Testis (tissue), 2 donors: ENCODE measurements at regions not wholly inside any gene's neighbourhood (a gene's known extent, or its start where the extent isn't known, plus 50 kb on each side); places are given as distances from the start of the nearest gene placed in this dataset.

Source experiments
- DNase-seq: peaks from one replicate; pipeline ENCODE4 v3.0.0-alpha.2; 2019
- H3K27ac ChIP-seq, 2 donors: fragments of 200-600 bp; sonication (generic); one replicate each; pipeline ENCODE4 v1.5.1; 2019
- H3K27me3 ChIP-seq: fragments of 200-600 bp; sonication (generic); one replicate; pipeline ENCODE4 v1.5.1; 2019
- H3K36me3 ChIP-seq: fragments of 200-600 bp; sonication (generic); one replicate; pipeline ENCODE4 v1.5.1; 2017; ENCODE audit warnings: low read depth; ENCODE audit errors: missing control alignments
- H3K4me1 ChIP-seq: fragments of 200-600 bp; sonication (generic); one replicate; pipeline ENCODE4 v1.5.1; 2019
- H3K4me3 ChIP-seq, 2 donors: fragments of 200-600 bp; sonication (generic); one replicate each; pipeline ENCODE4 v1.5.1; 2017 to 2019
- H3K9me3 ChIP-seq: fragments of 200-600 bp; sonication (generic); one replicate; pipeline ENCODE4 v1.5.1; 2017
- CTCF ChIP-seq, 3 experiments: fragments of 450-650 bp in 2 of 3; fragments of 200-600 bp in 1 of 3; sonication (generic) in 1 of 3; IDR thresholded peaks; one replicate each; pipeline ENCODE4 v1.5.1; 2016 to 2019; ENCODE audit warnings: antibody characterized with exemption in 3 of 3, mild to moderate bottlenecking in 2 of 3, moderate library complexity in 1 of 3
- POLR2A ChIP-seq: fragments of 450-650 bp; IDR thresholded peaks from one replicate; pipeline ENCODE4 v1.6.1; 2017; ENCODE audit warnings: antibody characterized with exemption, mild to moderate bottlenecking, moderate library complexity
- WGBS, 2 donors: methylation state at CpG; one replicate each; pipeline ENCODE4 v1.1.5; 2018; 5-methylcytosine and 5-hydroxymethylcytosine counted together
- intact Hi-C: fragments of 100-400 bp; cut with DNase I; formaldehyde crosslinking; loops from one replicate; pipeline ENCODE4 v1.15.1; 2023; ENCODE audit warnings: low total_unique reads

- no peaks in the 10 kb centered on the region for H3K36me3 ChIP-seq
- WGBS, 2 donors: 94% methylated on average over 4 of the region's 4 CpGs
Observed at GRCh38 chr9:106326493-106326892, 536.5 kb upstream of the ZNF462 start.

GRCh38 chr9:106333481-106333880, 529.5 kb upstream of the ZNF462 start:
- H3K36me3 ChIP-seq: no peaks in the 10 kb centered on the region
- H3K27ac ChIP-seq: no peak overlapping the region
- intact Hi-C loops: no loop called here
- 84 to 89% methylated on average over 4 of the region's 4 CpGs for WGBS, 2 donors
- TF ChIP-seq CTCF (IDR thresholded peaks at IDR 0.05): no peak
- TF ChIP-seq POLR2A: no peak
- H3K4me3 ChIP-seq: no peak overlapping the region
- H3K9me3 ChIP-seq: no peaks in the 10 kb centered on the region
- no peaks in the 10 kb centered on the region for H3K4me1 ChIP-seq
- no peaks in the 10 kb centered on the region for H3K27me3 ChIP-seq
- no peak for DNase-seq

More at GRCh38 chr9:106326493-106326892, 536.5 kb upstream of the ZNF462 start:
- Histone ChIP-seq H3K4me1 (no peaks in the 10 kb centered on the region), H3K4me3 (no peak overlapping the region), H3K27me3 (no peaks in the 10 kb centered on the region), H3K27ac (no peak overlapping the region), H3K9me3 (no peaks in the 10 kb centered on the region)
- no peak for DNase-seq
- no peak for TF ChIP-seq CTCF (IDR thresholded peaks at IDR 0.05)
- TF ChIP-seq POLR2A: no peak
- intact Hi-C loops: no loop called here

GRCh38 chr9:106334081-106334480, 528.9 kb upstream of the ZNF462 start:
- Histone ChIP-seq H3K36me3 (no peaks in the 10 kb centered on the region), H3K27me3 (no peaks in the 10 kb centered on the region), H3K9me3 (no peaks in the 10 kb centered on the region), H3K4me3 (no peak overlapping the region), H3K27ac (no peak overlapping the region), H3K4me1 (no peaks in the 10 kb centered on the region)
- intact Hi-C loops: no loop called here
- 70 to 85% methylated on average over 4 of the region's 4 CpGs for WGBS, 2 donors
- no peak for DNase-seq
- no peak for TF ChIP-seq POLR2A
- TF ChIP-seq CTCF (IDR thresholded peaks at IDR 0.05): no peak

GRCh38 chr9:106339882-106340281, 523.1 kb upstream of the ZNF462 start:
- H3K27me3 ChIP-seq: no peaks in the 10 kb centered on the region
- 77 to 88% methylated on average over 3 of the region's 3 CpGs for WGBS, 2 donors
- intact Hi-C loops: no loop called here

More at GRCh38 chr9:106339882-106340281, 523.1 kb upstream of the ZNF462 start:
- no peaks in the 10 kb centered on the region for H3K4me1 ChIP-seq
- no peak for DNase-seq
- TF ChIP-seq CTCF (IDR thresholded peaks at IDR 0.05) (no peak), POLR2A (no peak)
- no peaks in the 10 kb centered on the region for H3K36me3 ChIP-seq
- no peaks in the 10 kb centered on the region for H3K9me3 ChIP-seq
- H3K4me3 ChIP-seq: no peak overlapping the region
- H3K27ac ChIP-seq: no peak overlapping the region
